Brain microvascular endothelial cell (primary cell): ENCODE measurements at regions not wholly inside any gene's neighbourhood (a gene's known extent, or its start where the extent isn't known, plus 50 kb on each side); places are given as distances from the start of the nearest gene placed in this dataset.

Experiments
- DNase-seq: peaks from one replicate; pipeline ENCODE4 v3.0.0-alpha.2; 2020
- H3K27ac ChIP-seq: fragments of 250-450 bp; sonication (Bioruptor Pico); 2 replicates; pipeline ENCODE4 v1.5.1; 2020; ENCODE audit warnings: mild to moderate bottlenecking, moderate library complexity
- H3K27me3 ChIP-seq: fragments of 250-450 bp; sonication (Bioruptor Pico); replicated peaks from 2 replicates; pipeline ENCODE4 v1.5.1; 2020; ENCODE audit warnings: mild to moderate bottlenecking
- H3K36me3 ChIP-seq: fragments of 250-450 bp; sonication (Bioruptor Pico); replicated peaks from 2 replicates; pipeline ENCODE4 v1.5.1; 2020; ENCODE audit warnings: mild to moderate bottlenecking
- H3K4me3 ChIP-seq: 2 replicates; pipeline ENCODE4 v1.5.1; 2011; ENCODE audit warnings: low read depth, mild to moderate bottlenecking, control low read depth, low read length, moderate library complexity
- CTCF ChIP-seq: IDR thresholded peaks from 2 replicates; pipeline ENCODE4 v1.5.1; 2011; ENCODE audit warnings: low read depth, mild to moderate bottlenecking, moderate library complexity, low read length, control low read depth, inconsistent platforms; ENCODE audit errors: missing control alignments
- in situ Hi-C: cut with HindIII; loops from 2 replicates; pipeline ENCODE4 v1.10.0; 2017; ENCODE audit warnings: low sequenced_read_pairs, low pct_ligation_motif_present

- in situ Hi-C loops, result no loop called here
- DNase-seq, result no peak
- Histone ChIP-seq H3K27ac (no peak overlapping the region), H3K27me3 (no peaks in the 10 kb centered on the region), H3K36me3 (no peaks in the 10 kb centered on the region), H3K4me3 (no peak overlapping the region)
- no peak for TF ChIP-seq CTCF
These were observed 475.9 kb downstream of the BRD1 start for GRCh38 chr22:49351761-49352227.

GRCh38 chr22:49350441-49351121, 477.1 kb downstream of the BRD1 start:
- TF ChIP-seq CTCF, result peak; percentile 6
- no peak overlapping the region for H3K27ac ChIP-seq

GRCh38 chr22:49349841-49350381, 477.8 kb downstream of the BRD1 start:
- Histone ChIP-seq H3K27ac (no peak overlapping the region), H3K27me3 (no peaks in the 10 kb centered on the region), H3K36me3 (no peaks in the 10 kb centered on the region), H3K4me3 (no peak overlapping the region)
- no peak for DNase-seq
- TF ChIP-seq CTCF, result no peak
- in situ Hi-C loops, result no loop called here

More at GRCh38 chr22:49350441-49351121, 477.1 kb downstream of the BRD1 start:
- no peaks in the 10 kb centered on the region for H3K27me3 ChIP-seq
- DNase-seq, result no peak
- in situ Hi-C loops, result no loop called here
- no peak overlapping the region for H3K4me3 ChIP-seq
- no peaks in the 10 kb centered on the region for H3K36me3 ChIP-seq

GRCh38 chr22:49349181-49349835, 478.4 kb downstream of the BRD1 start:
- Histone ChIP-seq H3K27ac (no peak overlapping the region), H3K4me3 (no peak overlapping the region), H3K27me3 (no peaks in the 10 kb centered on the region), H3K36me3 (no peaks in the 10 kb centered on the region)
- TF ChIP-seq CTCF, result no peak
- in situ Hi-C loops, result no loop called here
- no peak for DNase-seq

- Histone ChIP-seq H3K27ac (no peak overlapping the region), H3K27me3 (no peaks in the 10 kb centered on the region), H3K4me3 (no peak overlapping the region), H3K36me3 (no peaks in the 10 kb centered on the region)
- DNase-seq, result no peak
- in situ Hi-C loops, result no loop called here
- no peak for TF ChIP-seq CTCF
These were observed 479.0 kb downstream of the BRD1 start for GRCh38 chr22:49348631-49349030.
